K562 (cell line): ENCODE measurements at regions not wholly inside any gene's neighbourhood (a gene's known extent, or its start where the extent isn't known, plus 50 kb on each side); places are given as distances from the start of the nearest gene placed in this dataset.
A peak's percentile ranks its signal among the peaks of the same experiment; 100 is the strongest.

Experiments
- CSDE1 ChIP-seq, 2 experiments: fragments of 450-650 bp; IDR thresholded peaks; 2 replicates each; pipeline ENCODE4 v1.6.1; 2016; ENCODE audit warnings: mild to moderate bottlenecking in 1 of 2
- CTBP1 ChIP-seq: fragments of 450-650 bp; IDR thresholded peaks from 2 replicates; pipeline ENCODE4 v1.6.1; 2016; ENCODE audit warnings: borderline replicate concordance
- FOS ChIP-seq: IDR thresholded peaks from 3 replicates; pipeline ENCODE4 v1.6.1; 2011; ENCODE audit not compliant: insufficient read length; ENCODE audit errors: extremely low read depth
- MAFK ChIP-seq: IDR thresholded peaks from 2 replicates; pipeline ENCODE4 v1.6.1; 2011; ENCODE audit warnings: low read length, improper control_type of control experiment
- SP2 ChIP-seq: IDR thresholded peaks from 2 replicates; pipeline ENCODE4 v1.6.1; 2011; ENCODE audit warnings: mild to moderate bottlenecking, low read depth, low read length, moderate library complexity; ENCODE audit not compliant: poor library complexity, severe bottlenecking; ENCODE audit errors: extremely low read depth
- ZEB2 ChIP-seq: fragments of 450-650 bp; IDR thresholded peaks from 2 replicates; pipeline ENCODE4 v1.6.1; 2016
- TF ChIP-seq, protein P1 (sequence below): fragments of 450-650 bp; IDR thresholded peaks from 2 replicates; pipeline ENCODE4 v1.6.1; 2016; ENCODE audit warnings: mild to moderate bottlenecking, moderate library complexity
- TF ChIP-seq, protein P2 (sequence below): fragments of 450-650 bp; IDR thresholded peaks from 2 replicates; pipeline ENCODE4 v1.6.1; 2017; ENCODE audit warnings: antibody characterized with exemption, mild to moderate bottlenecking

DNA sequence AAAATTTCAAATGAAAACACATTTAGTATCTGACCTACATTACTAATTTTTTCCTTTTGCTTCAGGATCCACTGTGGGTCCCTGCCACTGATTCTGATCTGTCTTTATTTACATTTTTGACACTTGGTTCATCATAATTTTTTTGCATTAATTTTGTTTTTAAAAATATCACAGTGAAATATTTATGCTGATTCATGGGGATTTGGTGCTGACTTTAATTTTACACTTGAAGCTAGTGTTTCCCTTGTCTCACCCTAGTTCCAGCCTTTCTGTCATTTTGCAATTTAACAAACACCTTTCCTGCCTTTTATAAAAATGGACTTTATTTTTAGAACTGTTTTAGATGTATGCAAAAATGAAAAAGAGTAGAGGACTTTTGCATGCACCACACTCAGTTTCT is 111.9 kb upstream of the MARCHF11 start (continued):
- TF ChIP-seq, protein P1, sequence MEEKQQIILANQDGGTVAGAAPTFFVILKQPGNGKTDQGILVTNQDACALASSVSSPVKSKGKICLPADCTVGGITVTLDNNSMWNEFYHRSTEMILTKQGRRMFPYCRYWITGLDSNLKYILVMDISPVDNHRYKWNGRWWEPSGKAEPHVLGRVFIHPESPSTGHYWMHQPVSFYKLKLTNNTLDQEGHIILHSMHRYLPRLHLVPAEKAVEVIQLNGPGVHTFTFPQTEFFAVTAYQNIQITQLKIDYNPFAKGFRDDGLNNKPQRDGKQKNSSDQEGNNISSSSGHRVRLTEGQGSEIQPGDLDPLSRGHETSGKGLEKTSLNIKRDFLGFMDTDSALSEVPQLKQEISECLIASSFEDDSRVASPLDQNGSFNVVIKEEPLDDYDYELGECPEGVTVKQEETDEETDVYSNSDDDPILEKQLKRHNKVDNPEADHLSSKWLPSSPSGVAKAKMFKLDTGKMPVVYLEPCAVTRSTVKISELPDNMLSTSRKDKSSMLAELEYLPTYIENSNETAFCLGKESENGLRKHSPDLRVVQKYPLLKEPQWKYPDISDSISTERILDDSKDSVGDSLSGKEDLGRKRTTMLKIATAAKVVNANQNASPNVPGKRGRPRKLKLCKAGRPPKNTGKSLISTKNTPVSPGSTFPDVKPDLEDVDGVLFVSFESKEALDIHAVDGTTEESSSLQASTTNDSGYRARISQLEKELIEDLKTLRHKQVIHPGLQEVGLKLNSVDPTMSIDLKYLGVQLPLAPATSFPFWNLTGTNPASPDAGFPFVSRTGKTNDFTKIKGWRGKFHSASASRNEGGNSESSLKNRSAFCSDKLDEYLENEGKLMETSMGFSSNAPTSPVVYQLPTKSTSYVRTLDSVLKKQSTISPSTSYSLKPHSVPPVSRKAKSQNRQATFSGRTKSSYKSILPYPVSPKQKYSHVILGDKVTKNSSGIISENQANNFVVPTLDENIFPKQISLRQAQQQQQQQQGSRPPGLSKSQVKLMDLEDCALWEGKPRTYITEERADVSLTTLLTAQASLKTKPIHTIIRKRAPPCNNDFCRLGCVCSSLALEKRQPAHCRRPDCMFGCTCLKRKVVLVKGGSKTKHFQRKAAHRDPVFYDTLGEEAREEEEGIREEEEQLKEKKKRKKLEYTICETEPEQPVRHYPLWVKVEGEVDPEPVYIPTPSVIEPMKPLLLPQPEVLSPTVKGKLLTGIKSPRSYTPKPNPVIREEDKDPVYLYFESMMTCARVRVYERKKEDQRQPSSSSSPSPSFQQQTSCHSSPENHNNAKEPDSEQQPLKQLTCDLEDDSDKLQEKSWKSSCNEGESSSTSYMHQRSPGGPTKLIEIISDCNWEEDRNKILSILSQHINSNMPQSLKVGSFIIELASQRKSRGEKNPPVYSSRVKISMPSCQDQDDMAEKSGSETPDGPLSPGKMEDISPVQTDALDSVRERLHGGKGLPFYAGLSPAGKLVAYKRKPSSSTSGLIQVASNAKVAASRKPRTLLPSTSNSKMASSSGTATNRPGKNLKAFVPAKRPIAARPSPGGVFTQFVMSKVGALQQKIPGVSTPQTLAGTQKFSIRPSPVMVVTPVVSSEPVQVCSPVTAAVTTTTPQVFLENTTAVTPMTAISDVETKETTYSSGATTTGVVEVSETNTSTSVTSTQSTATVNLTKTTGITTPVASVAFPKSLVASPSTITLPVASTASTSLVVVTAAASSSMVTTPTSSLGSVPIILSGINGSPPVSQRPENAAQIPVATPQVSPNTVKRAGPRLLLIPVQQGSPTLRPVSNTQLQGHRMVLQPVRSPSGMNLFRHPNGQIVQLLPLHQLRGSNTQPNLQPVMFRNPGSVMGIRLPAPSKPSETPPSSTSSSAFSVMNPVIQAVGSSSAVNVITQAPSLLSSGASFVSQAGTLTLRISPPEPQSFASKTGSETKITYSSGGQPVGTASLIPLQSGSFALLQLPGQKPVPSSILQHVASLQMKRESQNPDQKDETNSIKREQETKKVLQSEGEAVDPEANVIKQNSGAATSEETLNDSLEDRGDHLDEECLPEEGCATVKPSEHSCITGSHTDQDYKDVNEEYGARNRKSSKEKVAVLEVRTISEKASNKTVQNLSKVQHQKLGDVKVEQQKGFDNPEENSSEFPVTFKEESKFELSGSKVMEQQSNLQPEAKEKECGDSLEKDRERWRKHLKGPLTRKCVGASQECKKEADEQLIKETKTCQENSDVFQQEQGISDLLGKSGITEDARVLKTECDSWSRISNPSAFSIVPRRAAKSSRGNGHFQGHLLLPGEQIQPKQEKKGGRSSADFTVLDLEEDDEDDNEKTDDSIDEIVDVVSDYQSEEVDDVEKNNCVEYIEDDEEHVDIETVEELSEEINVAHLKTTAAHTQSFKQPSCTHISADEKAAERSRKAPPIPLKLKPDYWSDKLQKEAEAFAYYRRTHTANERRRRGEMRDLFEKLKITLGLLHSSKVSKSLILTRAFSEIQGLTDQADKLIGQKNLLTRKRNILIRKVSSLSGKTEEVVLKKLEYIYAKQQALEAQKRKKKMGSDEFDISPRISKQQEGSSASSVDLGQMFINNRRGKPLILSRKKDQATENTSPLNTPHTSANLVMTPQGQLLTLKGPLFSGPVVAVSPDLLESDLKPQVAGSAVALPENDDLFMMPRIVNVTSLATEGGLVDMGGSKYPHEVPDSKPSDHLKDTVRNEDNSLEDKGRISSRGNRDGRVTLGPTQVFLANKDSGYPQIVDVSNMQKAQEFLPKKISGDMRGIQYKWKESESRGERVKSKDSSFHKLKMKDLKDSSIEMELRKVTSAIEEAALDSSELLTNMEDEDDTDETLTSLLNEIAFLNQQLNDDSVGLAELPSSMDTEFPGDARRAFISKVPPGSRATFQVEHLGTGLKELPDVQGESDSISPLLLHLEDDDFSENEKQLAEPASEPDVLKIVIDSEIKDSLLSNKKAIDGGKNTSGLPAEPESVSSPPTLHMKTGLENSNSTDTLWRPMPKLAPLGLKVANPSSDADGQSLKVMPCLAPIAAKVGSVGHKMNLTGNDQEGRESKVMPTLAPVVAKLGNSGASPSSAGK = no peak
- TF ChIP-seq CSDE1 (IDR thresholded peaks at IDR 0.05) (no peak), MAFK (peak; percentile 17; the same call in 1 of the 2 replicates), SP2 (no peak), CTBP1 (no peak), FOS (no peak), ZEB2 (no peak)
- TF ChIP-seq, protein P2, sequence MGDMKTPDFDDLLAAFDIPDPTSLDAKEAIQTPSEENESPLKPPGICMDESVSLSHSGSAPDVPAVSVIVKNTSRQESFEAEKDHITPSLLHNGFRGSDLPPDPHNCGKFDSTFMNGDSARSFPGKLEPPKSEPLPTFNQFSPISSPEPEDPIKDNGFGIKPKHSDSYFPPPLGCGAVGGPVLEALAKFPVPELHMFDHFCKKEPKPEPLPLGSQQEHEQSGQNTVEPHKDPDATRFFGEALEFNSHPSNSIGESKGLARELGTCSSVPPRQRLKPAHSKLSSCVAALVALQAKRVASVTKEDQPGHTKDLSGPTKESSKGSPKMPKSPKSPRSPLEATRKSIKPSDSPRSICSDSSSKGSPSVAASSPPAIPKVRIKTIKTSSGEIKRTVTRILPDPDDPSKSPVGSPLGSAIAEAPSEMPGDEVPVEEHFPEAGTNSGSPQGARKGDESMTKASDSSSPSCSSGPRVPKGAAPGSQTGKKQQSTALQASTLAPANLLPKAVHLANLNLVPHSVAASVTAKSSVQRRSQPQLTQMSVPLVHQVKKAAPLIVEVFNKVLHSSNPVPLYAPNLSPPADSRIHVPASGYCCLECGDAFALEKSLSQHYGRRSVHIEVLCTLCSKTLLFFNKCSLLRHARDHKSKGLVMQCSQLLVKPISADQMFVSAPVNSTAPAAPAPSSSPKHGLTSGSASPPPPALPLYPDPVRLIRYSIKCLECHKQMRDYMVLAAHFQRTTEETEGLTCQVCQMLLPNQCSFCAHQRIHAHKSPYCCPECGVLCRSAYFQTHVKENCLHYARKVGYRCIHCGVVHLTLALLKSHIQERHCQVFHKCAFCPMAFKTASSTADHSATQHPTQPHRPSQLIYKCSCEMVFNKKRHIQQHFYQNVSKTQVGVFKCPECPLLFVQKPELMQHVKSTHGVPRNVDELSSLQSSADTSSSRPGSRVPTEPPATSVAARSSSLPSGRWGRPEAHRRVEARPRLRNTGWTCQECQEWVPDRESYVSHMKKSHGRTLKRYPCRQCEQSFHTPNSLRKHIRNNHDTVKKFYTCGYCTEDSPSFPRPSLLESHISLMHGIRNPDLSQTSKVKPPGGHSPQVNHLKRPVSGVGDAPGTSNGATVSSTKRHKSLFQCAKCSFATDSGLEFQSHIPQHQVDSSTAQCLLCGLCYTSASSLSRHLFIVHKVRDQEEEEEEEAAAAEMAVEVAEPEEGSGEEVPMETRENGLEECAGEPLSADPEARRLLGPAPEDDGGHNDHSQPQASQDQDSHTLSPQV = no peak
- TF ChIP-seq, all 486 proteins: peak for 4
